Astrocyte (in vitro differentiated cells and primary cell): ENCODE measurements at regions not wholly inside any gene's neighbourhood (a gene's known extent, or its start where the extent isn't known, plus 50 kb on each side); places are given as distances from the start of the nearest gene placed in this dataset.

Experiments
- DNase-seq: peaks from one replicate; pipeline ENCODE4 v3.0.0-alpha.2; 2010; ENCODE audit warnings: low read depth
- FAIRE-seq: peaks from 2 replicates; lab custom pipeline; 2011; peaks lifted over from hg19 to GRCh38; lab: Jason Lieb, UNC
- H2AFZ ChIP-seq: 2 replicates; pipeline ENCODE4 v1.6.0; 2012; ENCODE audit warnings: low read depth, low read length, inconsistent platforms
- H3K27ac ChIP-seq: 2 replicates; pipeline ENCODE4 v1.5.1; 2011; ENCODE audit warnings: low read depth, low read length, inconsistent platforms
- H3K27me3 ChIP-seq: 2 replicates; pipeline ENCODE4 v1.6.0; 2011; ENCODE audit warnings: low read length, inconsistent platforms; ENCODE audit not compliant: insufficient read depth
- H3K36me3 ChIP-seq: 2 replicates; pipeline ENCODE4 v1.5.1; 2011; ENCODE audit warnings: low read length, inconsistent platforms; ENCODE audit not compliant: insufficient read depth
- H3K4me1 ChIP-seq: 2 replicates; pipeline ENCODE4 v1.5.1; 2011; ENCODE audit warnings: low read length, inconsistent platforms; ENCODE audit not compliant: insufficient read depth
- H3K4me2 ChIP-seq: 2 replicates; pipeline ENCODE4 v1.6.0; 2012; ENCODE audit warnings: low read length, inconsistent platforms
- H3K4me3 ChIP-seq: 2 replicates; pipeline ENCODE4 v1.5.1; 2011; ENCODE audit warnings: low read depth, mild to moderate bottlenecking, low read length, inconsistent platforms; ENCODE audit not compliant: insufficient read depth
- H3K79me2 ChIP-seq: 2 replicates; pipeline ENCODE4 v1.6.0; 2012; ENCODE audit warnings: mild to moderate bottlenecking, low read length, inconsistent platforms; ENCODE audit not compliant: insufficient read depth
- H3K9ac ChIP-seq: 2 replicates; pipeline ENCODE4 v1.6.0; 2012; ENCODE audit warnings: mild to moderate bottlenecking, low read length, inconsistent platforms
- H3K9me3 ChIP-seq: 2 replicates; pipeline ENCODE4 v1.5.1; 2012; ENCODE audit warnings: low read depth, mild to moderate bottlenecking, low read length, inconsistent platforms; ENCODE audit not compliant: insufficient read depth
- H4K20me1 ChIP-seq: 2 replicates; pipeline ENCODE4 v1.6.0; 2012; ENCODE audit warnings: low read length, inconsistent platforms; ENCODE audit not compliant: insufficient read depth
- H3K27ac Mint-ChIP-seq: one replicate; pipeline ENCODE4 v1.8.0; 2021; ENCODE audit warnings: mild to moderate bottlenecking, mixed read lengths; ENCODE audit not compliant: unreplicated experiment
- H3K27me3 Mint-ChIP-seq: one replicate; pipeline ENCODE4 v1.8.0; 2021; ENCODE audit warnings: low read depth, mixed read lengths; ENCODE audit not compliant: unreplicated experiment
- H3K36me3 Mint-ChIP-seq: one replicate; pipeline ENCODE4 v1.8.0; 2021; ENCODE audit warnings: low read depth, mixed read lengths; ENCODE audit not compliant: unreplicated experiment
- H3K4me1 Mint-ChIP-seq: one replicate; pipeline ENCODE4 v1.8.0; 2021; ENCODE audit warnings: low read depth, mixed read lengths; ENCODE audit not compliant: unreplicated experiment
- H3K4me3 Mint-ChIP-seq: one replicate; pipeline ENCODE4 v1.8.0; 2021; ENCODE audit warnings: mild to moderate bottlenecking, moderate library complexity, mixed read lengths; ENCODE audit not compliant: unreplicated experiment
- H3K9me3 Mint-ChIP-seq: one replicate; pipeline ENCODE4 v1.8.0; 2021; ENCODE audit warnings: mild to moderate bottlenecking, mixed read lengths; ENCODE audit not compliant: unreplicated experiment
- CTCF ChIP-seq: IDR thresholded peaks from 2 replicates; pipeline ENCODE4 v1.5.1; 2011; ENCODE audit warnings: low read depth, mild to moderate bottlenecking, inconsistent platforms, low read length, moderate library complexity; ENCODE audit not compliant: insufficient read depth
- EZH2 ChIP-seq: IDR thresholded peaks from 2 replicates; pipeline ENCODE4 v1.6.1; 2012; ENCODE audit warnings: mild to moderate bottlenecking, low read length, inconsistent platforms; ENCODE audit not compliant: insufficient read depth

DNA sequence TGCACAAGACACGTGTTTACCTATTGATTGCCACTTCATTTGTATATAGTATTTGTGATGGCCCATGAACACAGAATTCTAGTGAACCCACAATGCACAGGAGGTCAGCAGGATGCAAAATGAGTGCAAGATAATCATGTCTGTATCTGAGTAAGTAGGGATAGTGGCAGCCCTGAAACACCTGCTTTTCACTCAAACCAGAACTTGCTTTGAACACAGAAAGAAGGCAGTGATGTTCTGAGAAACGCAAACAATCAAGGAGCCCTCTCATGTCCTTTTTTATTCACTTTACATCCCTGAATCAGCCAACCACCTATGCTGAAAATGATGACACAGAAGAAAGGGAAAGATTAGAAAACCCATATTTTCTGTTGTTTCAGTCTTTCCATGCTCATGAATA, 170.4 kb upstream of the AVPR1A start:
- H3K27ac Mint-ChIP-seq = no peak overlapping the region
- no peaks in the 10 kb centered on the region for H3K36me3 Mint-ChIP-seq
- Histone ChIP-seq H3K9ac (no peak overlapping the region), H4K20me1 (no peaks in the 10 kb centered on the region), H3K4me1 (peaks cover 9% of the 10 kb centered on the region), H3K79me2 (no peaks in the 10 kb centered on the region), H3K27ac (no peak overlapping the region), H3K4me2 (no peak overlapping the region), H3K36me3 (no peaks in the 10 kb centered on the region), H3K27me3 (peaks cover 2% of the 10 kb centered on the region), H2AFZ (no peak overlapping the region), H3K9me3 (no peaks in the 10 kb centered on the region), H3K4me3 (no peak overlapping the region)
- TF ChIP-seq CTCF (no peak), EZH2 (no peak)
- H3K27me3 Mint-ChIP-seq = no peaks in the 10 kb centered on the region
- H3K4me1 Mint-ChIP-seq = peaks cover 17% of the 10 kb centered on the region
- no peak for DNase-seq
- H3K4me3 Mint-ChIP-seq = no peak overlapping the region
- peaks cover 2% of the 10 kb centered on the region for H3K9me3 Mint-ChIP-seq
- FAIRE-seq = no peak

GRCh38 chr12:63319936-63320633, 169.1 kb upstream of the AVPR1A start:
- Mint-ChIP-seq H3K36me3 (no peaks in the 10 kb centered on the region), H3K27ac (peak overlapping the region; percentile 10), H3K4me1 (peaks cover 17% of the 10 kb centered on the region), H3K27me3 (no peaks in the 10 kb centered on the region), H3K4me3 (no peak overlapping the region), H3K9me3 (peaks cover 2% of the 10 kb centered on the region)
- peaks cover 2% of the 10 kb centered on the region for H3K27me3 ChIP-seq
- no peak for TF ChIP-seq CTCF
- TF ChIP-seq EZH2 = no peak
- H3K9ac ChIP-seq = no peak overlapping the region
- no peak for FAIRE-seq
- H3K4me1 ChIP-seq = peaks cover 9% of the 10 kb centered on the region
- H2AFZ ChIP-seq = no peak overlapping the region
- no peaks in the 10 kb centered on the region for H3K9me3 ChIP-seq
- no peaks in the 10 kb centered on the region for H3K79me2 ChIP-seq
- no peak overlapping the region for H3K27ac ChIP-seq
- no peaks in the 10 kb centered on the region for H4K20me1 ChIP-seq
- H3K36me3 ChIP-seq = no peaks in the 10 kb centered on the region
- no peak for DNase-seq
- H3K4me2 ChIP-seq = no peak overlapping the region
- H3K4me3 ChIP-seq = no peak overlapping the region

DNA sequence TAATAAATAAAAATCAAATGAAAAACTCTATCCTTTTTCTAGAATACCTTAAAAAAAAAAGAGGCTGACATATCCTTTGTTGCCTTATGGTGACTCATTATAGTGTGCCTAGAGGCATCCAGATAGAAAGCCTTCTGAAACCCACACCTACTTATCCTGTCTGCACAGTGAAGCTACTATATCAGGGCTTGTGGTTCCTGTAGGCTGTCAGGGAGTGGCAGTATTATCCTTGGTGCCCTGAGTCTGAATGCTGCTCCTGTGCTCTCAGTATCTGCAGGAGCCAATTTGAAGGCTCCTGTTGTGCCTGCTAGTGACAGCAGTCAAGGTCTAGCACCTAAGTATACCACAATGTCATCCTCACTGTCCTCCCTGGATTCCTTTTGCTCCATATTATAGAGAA, 168.4 kb upstream of the AVPR1A start:
- H3K36me3 Mint-ChIP-seq = no peaks in the 10 kb centered on the region
- H4K20me1 ChIP-seq = no peaks in the 10 kb centered on the region
- no peak overlapping the region for H3K4me3 ChIP-seq
- H2AFZ ChIP-seq = no peak overlapping the region
- FAIRE-seq (no peak), DNase-seq (peak; percentile 13)
- H3K4me1 ChIP-seq = peaks cover 9% of the 10 kb centered on the region
- no peak overlapping the region for H3K9ac ChIP-seq
- peaks cover 2% of the 10 kb centered on the region for H3K9me3 Mint-ChIP-seq
- TF ChIP-seq EZH2 (no peak), CTCF (no peak)
- H3K36me3 ChIP-seq = no peaks in the 10 kb centered on the region
- H3K27me3 ChIP-seq = peaks cover 2% of the 10 kb centered on the region
- no peaks in the 10 kb centered on the region for H3K27me3 Mint-ChIP-seq
- H3K9me3 ChIP-seq = no peaks in the 10 kb centered on the region
- no peak overlapping the region for H3K4me3 Mint-ChIP-seq
- H3K27ac Mint-ChIP-seq = peak overlapping the region; percentile 68
- peak overlapping the region; percentile 36 for H3K4me2 ChIP-seq
- no peak overlapping the region for H3K27ac ChIP-seq
- peaks cover 14% of the 10 kb centered on the region for H3K4me1 Mint-ChIP-seq
- no peaks in the 10 kb centered on the region for H3K79me2 ChIP-seq
